ENCODE measurements at regions not wholly inside any gene's neighbourhood (a gene's known extent, or its start where the extent isn't known, plus 50 kb on each side); places are given as distances from the start of the nearest gene placed in this dataset.

DNA sequence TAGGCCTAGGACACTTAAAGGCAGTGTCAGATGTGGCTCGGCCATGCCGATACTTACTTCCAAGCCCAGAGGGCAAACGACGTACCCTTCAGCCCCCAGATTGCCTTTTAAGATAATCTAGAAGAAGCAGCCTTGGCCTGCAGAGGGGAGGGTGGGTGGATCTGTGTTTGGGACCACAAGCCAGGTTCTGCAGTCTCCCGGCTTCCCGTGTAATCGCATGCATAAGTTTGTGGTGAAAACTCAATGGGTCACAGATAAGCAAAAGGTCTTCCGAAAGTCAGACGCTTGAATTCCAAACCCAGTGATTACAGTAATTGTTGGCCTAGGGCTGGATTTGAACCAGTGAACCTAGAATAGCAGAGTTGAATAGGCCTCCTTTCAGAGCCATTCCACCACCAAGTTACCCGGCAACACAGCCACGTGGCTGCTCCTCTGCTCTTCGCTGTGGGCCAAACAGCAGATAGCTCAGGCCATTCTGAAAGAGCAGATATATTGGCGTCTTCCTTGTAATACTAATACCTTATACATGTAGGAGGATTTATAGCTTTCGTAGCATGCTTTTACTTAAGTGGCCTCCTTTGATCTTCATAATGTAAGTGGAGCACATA lies 170.8 kb upstream of the CADM1 start:
- no peak overlapping the region for H3K4me3 Mint-ChIP-seq
- TF ChIP-seq, protein P1, sequence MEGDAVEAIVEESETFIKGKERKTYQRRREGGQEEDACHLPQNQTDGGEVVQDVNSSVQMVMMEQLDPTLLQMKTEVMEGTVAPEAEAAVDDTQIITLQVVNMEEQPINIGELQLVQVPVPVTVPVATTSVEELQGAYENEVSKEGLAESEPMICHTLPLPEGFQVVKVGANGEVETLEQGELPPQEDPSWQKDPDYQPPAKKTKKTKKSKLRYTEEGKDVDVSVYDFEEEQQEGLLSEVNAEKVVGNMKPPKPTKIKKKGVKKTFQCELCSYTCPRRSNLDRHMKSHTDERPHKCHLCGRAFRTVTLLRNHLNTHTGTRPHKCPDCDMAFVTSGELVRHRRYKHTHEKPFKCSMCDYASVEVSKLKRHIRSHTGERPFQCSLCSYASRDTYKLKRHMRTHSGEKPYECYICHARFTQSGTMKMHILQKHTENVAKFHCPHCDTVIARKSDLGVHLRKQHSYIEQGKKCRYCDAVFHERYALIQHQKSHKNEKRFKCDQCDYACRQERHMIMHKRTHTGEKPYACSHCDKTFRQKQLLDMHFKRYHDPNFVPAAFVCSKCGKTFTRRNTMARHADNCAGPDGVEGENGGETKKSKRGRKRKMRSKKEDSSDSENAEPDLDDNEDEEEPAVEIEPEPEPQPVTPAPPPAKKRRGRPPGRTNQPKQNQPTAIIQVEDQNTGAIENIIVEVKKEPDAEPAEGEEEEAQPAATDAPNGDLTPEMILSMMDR (IDR thresholded peaks at IDR 0.05; ENCODE audit: unreplicated experiment): no peak
- H3K9me3 Mint-ChIP-seq: no peaks in the 10 kb centered on the region
- H3K36me3 Mint-ChIP-seq: no peaks in the 10 kb centered on the region
- H3K27ac Mint-ChIP-seq: no peak overlapping the region
- H3K4me1 Mint-ChIP-seq: peaks cover 47% of the 10 kb centered on the region
- DNase-seq (ENCODE audit: low spot score in 2 of 2, unreplicated experiment in 2 of 2): no peak
- H3K27me3 Mint-ChIP-seq (ENCODE audit: low read depth): no peaks in the 10 kb centered on the region

DNA sequence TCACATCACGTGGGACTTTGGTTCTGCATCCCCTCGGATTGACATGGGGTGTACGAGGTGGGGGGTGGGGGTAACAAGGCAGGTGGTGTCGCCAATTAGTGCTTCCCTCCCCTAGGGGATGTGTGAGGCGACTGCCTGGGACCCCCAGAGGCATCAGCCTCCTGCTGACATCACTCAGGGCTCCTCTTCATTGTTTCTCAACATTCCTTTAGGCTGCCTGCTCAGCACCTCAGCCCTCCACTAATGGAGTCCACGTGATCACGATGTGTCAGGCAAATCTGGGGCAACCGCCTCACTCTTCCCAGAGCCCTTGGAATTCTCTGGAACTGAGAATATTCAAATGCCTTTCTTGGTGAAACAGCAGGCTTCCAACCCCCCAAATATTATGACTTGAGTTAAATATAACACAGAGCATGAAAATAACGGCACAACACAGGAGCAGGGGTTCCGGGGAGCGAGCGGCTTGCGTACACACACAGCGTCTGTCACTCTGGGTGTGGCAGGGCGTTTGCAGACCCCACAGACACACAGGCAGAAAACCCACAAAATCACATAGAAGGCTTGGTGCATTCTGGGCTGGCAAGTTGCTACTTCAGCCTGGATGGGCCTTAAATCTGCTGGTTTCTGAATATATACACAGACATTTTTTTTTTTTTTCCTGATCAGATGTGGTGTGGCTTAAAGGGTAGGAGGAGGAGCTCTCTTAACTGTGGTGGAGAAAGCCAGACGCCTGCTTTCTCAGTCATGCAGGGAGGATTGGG lies 170.1 kb upstream of the CADM1 start:
- DNase-seq (ENCODE audit: low spot score in 2 of 2, unreplicated experiment in 2 of 2): no peak
- Mint-ChIP-seq H3K27ac (no peak overlapping the region), H3K36me3 (no peaks in the 10 kb centered on the region), H3K4me1 (peaks cover 50% of the 10 kb centered on the region), H3K9me3 (no peaks in the 10 kb centered on the region), H3K4me3 (no peak overlapping the region), H3K27me3 (ENCODE audit: low read depth) (no peaks in the 10 kb centered on the region)
- TF ChIP-seq, protein P1 (IDR thresholded peaks at IDR 0.05; ENCODE audit: unreplicated experiment): no peak

DNA sequence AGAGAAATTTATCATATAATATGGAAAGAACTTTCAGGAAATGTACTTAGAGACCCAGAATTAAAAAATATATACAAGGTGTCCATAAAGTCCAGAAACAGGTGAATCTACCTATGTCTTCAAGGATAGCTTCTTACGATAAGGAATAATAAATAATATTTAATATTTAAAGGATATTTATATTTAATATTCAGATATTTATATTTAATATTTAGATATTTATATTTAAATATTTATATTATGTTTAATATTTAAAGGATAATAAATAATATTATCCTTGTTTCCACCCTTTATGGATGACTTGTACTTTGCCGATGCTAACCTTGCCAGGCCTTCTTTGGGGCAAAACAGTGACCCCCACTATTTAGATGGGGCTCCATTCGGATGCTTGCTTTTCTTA lies 169.5 kb upstream of the CADM1 start:
- Mint-ChIP-seq H3K27ac (no peak overlapping the region), H3K4me3 (no peak overlapping the region)

GRCh38 chr11:115672999-115673411 lies 168.8 kb upstream of the CADM1 start:
- no peak for DNase-seq (ENCODE audit: low spot score in 2 of 2, unreplicated experiment in 2 of 2)
- no peaks in the 10 kb centered on the region for H3K36me3 Mint-ChIP-seq
- peaks cover 50% of the 10 kb centered on the region for H3K4me1 Mint-ChIP-seq
- H3K4me3 Mint-ChIP-seq: no peak overlapping the region
- TF ChIP-seq, protein P1 (IDR thresholded peaks at IDR 0.05; ENCODE audit: unreplicated experiment): no peak
- H3K27me3 Mint-ChIP-seq (ENCODE audit: low read depth): no peaks in the 10 kb centered on the region
- H3K27ac Mint-ChIP-seq: no peak overlapping the region
- no peaks in the 10 kb centered on the region for H3K9me3 Mint-ChIP-seq

More for the DNA sequence above, 169.5 kb upstream of the CADM1 start:
- TF ChIP-seq, protein P1 (IDR thresholded peaks at IDR 0.05; ENCODE audit: unreplicated experiment): no peak
- no peaks in the 10 kb centered on the region for H3K9me3 Mint-ChIP-seq
- no peak for DNase-seq (ENCODE audit: low spot score in 2 of 2, unreplicated experiment in 2 of 2)
- H3K36me3 Mint-ChIP-seq: no peaks in the 10 kb centered on the region
- H3K4me1 Mint-ChIP-seq: peaks cover 50% of the 10 kb centered on the region
- H3K27me3 Mint-ChIP-seq (ENCODE audit: low read depth): no peaks in the 10 kb centered on the region

GRCh38 chr11:115672412-115672811 lies 168.2 kb upstream of the CADM1 start:
- H3K4me1 Mint-ChIP-seq: peaks cover 50% of the 10 kb centered on the region
- no peak overlapping the region for H3K27ac Mint-ChIP-seq
- H3K36me3 Mint-ChIP-seq: no peaks in the 10 kb centered on the region
- no peaks in the 10 kb centered on the region for H3K9me3 Mint-ChIP-seq
- H3K4me3 Mint-ChIP-seq: no peak overlapping the region
- TF ChIP-seq, protein P1 (IDR thresholded peaks at IDR 0.05; ENCODE audit: unreplicated experiment): no peak
- no peak for DNase-seq (ENCODE audit: low spot score in 2 of 2, unreplicated experiment in 2 of 2)
- no peaks in the 10 kb centered on the region for H3K27me3 Mint-ChIP-seq (ENCODE audit: low read depth)

Measured in mesothelial cell of epicardium (in vitro differentiated cells).